GM18517 (cell line): ENCODE measurements at regions not wholly inside any gene's neighbourhood (a gene's known extent, or its start where the extent isn't known, plus 50 kb on each side); places are given as distances from the start of the nearest gene placed in this dataset.

ENCODE experiments used
- ATAC-seq: cut with Tn5 transposase; IDR thresholded peaks from one replicate; pipeline ENCODE4 v1.9.1; 2021; ENCODE audit warnings: mild to moderate bottlenecking, moderate library complexity; ENCODE audit not compliant: unreplicated experiment

- ATAC-seq, result no peak
Observed at GRCh38 chr14:101379842-101380241, 181.5 kb upstream of the DIO3 start.

DNA sequence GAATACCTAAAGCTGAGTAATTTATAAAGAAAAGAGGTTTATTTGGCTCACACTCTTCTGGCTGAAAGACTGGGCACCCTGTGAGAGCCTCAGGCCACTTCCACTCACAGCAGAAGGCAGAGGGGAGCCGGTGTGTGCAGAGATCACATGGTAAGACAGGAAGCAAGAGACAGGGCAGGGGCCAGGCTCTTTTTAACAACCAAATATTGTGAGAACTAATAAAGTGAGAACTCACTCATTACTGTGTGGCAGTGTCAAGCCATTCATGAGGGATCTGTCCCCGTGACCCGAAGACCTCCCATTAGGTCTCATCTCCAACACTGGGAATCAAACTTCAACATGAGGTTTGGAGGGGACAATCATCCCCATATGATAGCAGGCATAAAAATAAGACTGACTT, 180.8 kb upstream of the DIO3 start:
- no peak for ATAC-seq

GRCh38 chr14:101380940-101381339, 180.4 kb upstream of the DIO3 start:
- no peak for ATAC-seq

DNA sequence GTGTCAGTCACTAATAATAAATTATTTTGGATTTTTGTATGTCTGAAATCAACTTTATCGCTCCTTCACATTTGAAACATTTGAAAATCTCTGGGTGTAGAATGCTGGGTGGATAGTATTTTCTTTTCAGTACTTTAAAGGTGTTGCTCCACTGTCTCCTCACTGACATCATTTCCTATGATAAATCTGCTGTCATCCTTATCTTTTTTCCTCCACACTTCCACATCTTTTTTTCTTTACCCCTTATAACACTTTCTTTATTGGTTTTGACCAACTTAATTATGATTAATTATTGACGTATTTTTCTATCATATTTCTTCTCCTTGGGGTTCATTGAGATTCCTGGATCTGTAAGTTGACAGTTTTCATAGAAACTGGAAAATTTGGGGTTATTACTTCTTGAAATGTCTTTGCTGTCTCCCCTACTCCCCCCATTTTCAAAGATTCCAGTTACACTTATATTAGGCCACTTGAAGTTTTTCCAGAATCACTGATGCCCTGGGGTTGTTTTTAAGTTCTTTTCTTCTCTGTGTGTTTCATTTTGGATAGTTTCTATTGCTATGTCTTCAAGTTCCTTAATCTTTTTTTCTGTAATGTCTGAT, 177.5 kb upstream of the DIO3 start:
- ATAC-seq, result no peak

DNA sequence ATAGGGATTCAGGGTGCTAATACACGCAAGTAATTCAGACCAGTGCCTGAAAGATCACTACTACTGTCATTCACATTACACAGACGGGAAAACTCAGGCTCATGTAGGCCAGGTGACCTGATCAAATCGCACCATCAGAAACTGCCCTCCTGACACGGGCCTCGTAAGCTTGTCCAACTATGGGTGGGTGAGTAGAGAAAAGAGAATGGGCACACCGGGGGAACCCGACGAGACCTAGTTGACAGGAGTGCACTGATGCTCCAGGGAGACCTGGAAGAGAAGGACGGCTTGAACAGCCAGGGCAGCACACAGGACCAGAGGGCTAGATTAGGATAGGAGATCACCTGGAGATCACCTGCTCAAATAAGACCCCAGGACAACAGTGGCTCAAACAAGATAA, 166.9 kb upstream of the DIO3 start:
- ATAC-seq, result no peak

DNA sequence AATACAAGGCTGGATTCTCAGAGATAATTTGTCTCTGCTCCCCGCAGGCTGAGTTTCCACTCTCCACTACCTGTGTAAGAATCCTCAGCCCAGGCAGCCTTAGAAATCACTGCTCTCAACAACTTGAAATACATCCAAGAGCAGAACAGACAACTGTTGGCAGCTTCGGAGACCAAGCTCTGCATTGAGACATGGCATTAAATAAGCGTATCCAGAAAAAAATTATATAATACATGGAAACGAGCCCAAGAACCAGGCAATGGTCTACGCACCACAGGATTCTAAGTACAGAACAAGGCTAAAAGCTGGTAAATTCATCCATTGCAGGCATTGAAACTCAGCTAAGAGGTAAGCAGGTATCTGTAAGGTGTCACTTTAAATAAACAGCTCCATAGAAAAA, 165.5 kb upstream of the DIO3 start:
- ATAC-seq, result no peak

DNA sequence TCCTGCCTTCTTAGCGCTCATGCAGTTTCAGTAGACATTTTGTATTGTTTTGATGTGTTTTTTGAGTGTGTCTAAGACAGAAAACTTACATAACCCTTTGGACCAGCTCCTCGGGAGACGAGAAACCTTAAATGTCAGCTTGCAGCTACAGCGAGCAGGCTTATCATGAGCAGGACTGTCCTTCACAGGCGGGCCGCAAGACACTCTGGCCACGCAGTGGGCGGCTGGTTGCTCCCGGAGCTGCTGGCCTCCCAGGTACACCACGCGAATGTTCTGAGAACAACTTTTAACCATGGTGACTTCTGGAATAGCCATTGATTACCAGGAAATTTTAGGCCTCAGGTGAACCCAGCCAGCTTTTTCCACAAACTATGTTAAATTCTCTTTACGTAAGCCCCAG, 164.1 kb upstream of the DIO3 start:
- no peak for ATAC-seq

GRCh38 chr14:101398011-101398410, 163.3 kb upstream of the DIO3 start:
- no peak for ATAC-seq

DNA sequence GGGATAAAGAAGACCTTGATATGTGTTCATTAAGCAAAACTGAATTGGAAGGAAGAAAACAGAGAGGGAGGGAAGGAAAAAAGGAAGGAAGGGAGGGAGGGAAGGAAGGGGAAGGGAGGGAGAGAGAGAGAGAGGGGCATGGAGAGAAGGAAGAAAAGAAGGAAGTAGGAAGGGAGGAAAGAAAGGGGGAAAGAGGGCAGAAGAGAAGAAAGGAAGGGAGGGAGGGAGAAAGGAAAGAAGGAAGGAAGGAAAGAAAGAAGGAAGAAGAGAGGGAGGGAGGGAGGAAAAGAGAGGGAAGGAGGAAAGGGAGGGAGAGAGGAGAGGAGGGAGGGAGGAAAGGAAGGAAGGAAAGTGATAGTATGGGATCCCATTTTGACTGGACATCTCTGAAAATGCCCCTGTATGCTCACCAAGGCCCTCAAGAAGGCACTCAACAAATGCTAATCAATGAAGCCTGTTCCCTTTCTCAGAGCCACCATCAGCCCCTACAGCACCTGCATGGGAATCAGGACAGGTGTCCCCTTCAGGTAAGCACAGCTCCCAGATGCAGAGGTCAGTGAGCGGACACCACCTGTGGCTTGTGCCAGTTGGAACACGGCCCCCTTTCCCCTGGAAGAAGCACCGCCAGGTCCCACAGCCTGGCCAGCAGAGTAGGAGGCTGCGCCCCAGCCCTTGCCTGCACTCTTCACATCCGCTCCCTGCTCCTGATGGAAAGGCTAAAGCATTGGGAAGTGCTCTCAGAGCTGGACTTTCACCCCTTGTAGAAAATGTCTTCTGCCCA, 161.4 kb upstream of the DIO3 start:
- no peak for ATAC-seq

DNA sequence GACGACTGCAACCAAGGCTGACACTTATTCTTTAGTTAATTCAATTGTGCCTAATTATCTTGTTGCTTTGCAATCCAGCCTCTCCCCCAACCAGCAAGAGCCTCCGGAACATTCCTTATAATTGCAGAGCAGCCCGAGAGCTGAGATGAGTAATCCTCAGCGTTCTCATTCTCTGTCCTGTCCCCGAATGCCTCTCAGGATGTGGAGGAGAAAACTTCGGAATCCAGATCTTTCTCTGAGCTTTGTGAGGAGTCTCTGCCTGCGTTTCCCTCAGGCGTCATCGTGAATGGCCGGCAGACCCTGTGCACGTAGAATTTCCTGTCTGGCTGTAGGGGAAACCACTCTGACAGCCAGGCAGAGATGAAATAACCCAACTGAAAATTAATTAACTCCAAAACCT, 160.5 kb upstream of the DIO3 start:
- no peak for ATAC-seq

DNA sequence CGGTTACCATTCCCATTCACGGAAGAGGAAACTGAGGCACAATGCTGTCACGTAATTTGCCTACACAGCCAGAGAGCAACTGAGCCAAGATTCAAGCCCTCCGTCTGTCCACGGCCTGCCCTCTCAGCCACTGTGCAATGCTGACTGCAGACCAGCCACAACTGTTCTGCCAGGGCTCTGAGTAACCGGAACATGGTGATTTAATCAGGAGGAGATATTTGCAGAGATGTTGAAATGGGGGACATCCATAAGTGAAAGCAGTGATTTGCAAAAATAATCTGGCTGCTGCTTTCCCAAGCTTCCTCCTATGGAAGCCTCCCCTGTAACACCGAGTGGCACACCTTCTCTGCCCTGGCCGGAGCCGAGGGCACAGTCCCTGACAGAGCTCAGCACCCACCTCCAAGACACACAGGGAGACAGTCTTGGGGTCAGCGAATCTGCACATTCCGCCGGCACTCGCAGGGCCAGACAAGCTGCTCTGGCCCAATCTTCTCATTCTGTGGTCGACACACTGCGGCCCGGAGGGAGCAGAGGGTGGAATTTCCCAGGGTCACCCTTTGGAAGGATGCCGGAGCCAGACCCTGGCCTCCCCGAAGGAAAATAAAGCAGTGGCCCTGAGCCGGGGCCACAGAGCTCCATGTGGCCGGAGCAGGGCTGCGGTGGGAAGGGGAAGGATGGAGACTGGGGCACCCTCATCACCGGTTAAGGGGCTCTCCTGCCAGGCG, 158.2 kb upstream of the DIO3 start:
- no peak for ATAC-seq

DNA sequence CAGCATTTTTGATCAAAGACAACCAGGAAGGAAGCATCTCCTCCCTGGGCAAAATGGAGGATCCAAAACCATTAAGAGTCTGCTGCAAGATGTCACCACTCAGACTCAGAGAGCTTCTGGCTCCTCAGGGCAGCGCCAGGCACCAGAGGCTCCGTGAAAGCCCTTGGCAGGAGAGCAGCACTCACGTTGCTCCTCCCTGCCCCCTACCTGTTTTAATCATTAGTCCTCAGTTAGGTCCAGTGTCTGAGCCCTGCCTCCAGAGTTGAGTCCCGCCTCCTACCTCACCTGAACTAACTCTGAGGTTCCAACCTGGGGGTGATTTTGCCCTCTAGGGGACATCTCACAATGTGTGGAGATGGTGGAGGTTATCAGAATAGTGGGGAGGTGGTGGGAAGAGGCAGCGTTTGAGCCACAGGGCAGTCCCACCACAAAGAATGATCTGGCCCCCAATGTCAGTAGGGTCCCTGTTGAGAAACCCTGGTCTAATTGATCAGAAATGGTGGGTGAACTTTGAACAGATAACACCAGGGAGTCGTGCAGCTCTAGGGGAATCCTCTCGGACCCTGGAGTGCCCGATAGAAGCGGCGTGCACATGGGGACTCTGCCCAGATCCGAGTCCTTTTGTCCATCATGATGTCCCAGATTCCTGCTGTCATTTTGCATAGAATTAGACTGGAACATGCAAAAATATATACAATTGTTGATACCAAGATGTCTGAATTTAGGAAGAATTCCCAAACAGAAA, 156.7 kb upstream of the DIO3 start:
- ATAC-seq, result no peak

DNA sequence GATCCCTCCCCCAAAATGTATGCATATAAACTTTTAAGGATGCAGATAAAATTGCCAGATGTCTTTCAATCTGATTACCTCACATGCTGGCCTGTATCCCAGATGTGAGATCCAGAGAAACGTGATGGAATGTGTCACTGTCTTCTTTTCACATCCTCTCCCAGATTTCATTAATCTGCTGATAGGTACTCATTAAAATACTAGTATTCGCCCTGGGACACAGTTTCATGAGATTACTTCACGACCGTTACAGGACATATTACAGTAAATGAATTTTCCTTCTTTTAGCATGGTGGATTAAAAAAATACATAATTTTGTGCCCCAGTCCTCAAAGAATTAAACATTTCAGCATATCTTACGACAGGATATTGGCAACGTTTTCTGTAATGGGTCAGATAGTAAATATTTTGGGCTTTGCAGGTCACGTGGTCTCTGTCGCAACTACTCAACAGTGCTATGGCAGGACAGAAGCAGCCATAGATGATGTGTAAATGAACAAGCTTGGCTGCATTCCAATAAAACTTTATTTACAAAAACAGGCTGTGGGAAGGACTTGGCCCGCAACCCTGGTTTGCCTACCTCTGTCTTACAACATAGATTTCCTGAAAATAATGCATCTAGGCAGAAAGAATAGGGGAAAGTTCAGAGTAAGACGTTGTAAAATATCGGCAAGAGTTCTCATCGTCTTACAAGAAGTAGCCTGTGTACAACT, 156.0 kb upstream of the DIO3 start:
- ATAC-seq, result no peak

DNA sequence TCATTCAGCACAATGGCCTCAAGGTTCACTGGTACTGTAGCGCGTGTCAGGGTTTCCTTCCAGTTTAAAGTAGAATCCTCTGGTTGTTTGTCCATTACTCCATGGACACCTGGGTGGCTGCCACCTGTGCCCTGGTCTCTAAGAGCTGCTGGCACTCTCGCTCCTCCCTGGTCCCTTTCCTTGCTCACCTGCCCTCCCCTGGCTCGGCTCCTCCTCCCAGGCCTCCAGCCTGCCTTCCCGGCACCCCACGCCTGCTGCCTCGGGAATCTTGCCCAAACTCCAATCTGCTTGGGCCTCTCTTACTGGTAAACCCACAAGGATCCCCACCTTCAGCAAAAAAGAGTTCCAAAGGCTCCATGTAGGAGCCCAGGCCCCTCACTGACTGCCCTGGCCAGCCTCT, 154.4 kb upstream of the DIO3 start:
- no peak for ATAC-seq

GRCh38 chr14:101407328-101407727, 154.0 kb upstream of the DIO3 start:
- ATAC-seq, result no peak

DNA sequence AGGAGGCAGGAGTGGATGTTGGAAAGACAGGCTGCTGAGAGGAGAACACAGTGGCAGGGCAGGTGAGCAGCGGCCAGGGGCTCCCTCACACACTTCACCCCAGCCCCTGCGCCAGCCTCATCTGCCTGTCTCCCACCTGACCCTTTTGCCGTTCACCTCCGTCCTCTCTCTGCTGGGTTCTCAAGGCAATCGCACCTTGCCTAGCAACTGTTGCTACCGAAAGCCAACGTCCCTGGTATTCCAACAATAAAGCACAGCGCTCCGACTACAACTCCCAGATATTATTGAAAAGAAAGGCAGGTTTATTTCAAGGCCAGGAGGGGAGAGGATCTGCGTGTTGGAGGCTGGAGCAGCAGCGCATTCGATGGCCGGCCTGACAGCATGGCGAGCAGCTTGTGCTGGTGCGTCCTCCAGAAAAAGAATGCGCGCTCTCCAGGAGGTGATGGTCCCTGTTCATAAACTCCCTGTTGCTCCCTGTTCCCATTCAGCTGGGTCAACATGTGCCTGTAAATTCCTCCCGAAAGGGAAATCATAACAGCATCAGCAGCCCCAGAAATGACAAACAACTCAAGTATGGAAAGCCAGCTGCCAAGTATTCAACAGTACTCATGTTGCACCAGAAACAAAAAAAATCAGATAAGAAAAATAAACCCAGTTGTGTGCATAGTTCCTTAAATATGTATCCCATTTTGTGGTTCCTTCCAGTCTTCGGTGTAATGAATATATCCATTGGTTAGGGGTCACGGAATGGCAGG, 153.0 kb upstream of the DIO3 start:
- ATAC-seq, result no peak

GRCh38 chr14:101409006-101409543, 152.2 kb upstream of the DIO3 start:
- no peak for ATAC-seq

DNA sequence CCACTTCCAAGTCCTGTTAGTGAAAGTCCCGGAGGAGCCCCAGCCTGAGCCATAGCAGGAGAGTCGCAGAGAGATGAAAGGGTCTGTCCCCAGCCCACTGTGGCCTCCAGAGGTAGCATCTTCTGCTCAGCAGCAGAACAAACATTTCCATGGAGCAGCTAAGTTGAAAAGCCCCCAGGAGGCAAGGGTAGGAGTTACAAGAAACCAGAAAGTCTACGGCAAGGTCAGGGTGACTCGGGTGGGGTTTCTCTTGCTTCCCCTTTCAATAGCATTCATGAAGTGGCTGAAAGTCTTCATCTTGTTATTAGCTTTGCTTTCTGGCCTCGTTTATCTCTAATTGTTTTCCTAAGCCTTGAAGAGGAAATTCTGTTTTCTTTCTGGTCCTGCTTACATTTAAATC, 151.2 kb upstream of the DIO3 start:
- no peak for ATAC-seq

- ATAC-seq, result no peak
Observed at GRCh38 chr14:101411151-101411550, 150.1 kb upstream of the DIO3 start.

DNA sequence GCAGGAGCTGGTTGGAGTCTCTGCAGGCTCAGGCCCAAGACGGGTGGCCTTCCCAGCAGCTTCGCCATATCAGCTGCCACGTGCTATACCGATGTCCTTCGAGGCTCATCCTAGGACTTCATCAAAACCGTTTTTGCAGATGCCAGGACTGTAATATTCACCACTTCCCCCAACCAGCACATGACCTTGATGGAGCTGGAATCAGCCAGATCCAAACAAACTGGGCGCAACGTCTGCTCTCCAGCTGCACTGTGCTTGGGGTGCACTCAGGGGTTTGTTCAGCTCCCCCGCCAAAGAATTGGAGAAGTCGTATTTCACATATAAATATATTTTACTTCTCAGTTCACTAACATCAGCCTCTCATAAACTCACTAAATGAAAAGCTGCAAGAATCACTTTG, 149.5 kb upstream of the DIO3 start:
- no peak for ATAC-seq
